ENCODE measurements at regions not wholly inside any gene's neighbourhood (a gene's known extent, or its start where the extent isn't known, plus 50 kb on each side); places are given as distances from the start of the nearest gene placed in this dataset.

- no peak for TF ChIP-seq CTCF (IDR thresholded peaks at IDR 0.05 in 4 of 5, conservative IDR thresholded peaks at IDR 0.05 in 1 of 5)
- TF ChIP-seq POLR2A (IDR thresholded peaks at IDR 0.05), result no peak
These were observed 128.7 kb upstream of the CST7 start for GRCh38 chr20:24820345-24820744.

GRCh38 chr20:24821391-24821790 lies 127.7 kb upstream of the CST7 start:
- Histone ChIP-seq H3K27ac (no peak overlapping the region), H3K36me3 (no peaks in the 10 kb centered on the region)

More at GRCh38 chr20:24820345-24820744, 128.7 kb upstream of the CST7 start:
- Histone ChIP-seq H3K27me3 (no peaks in the 10 kb centered on the region), H3K4me3 (no peak overlapping the region), H3K27ac (no peak overlapping the region), H3K9me3 (no peaks in the 10 kb centered on the region), H3K36me3 (no peaks in the 10 kb centered on the region), H3K4me1 (no peaks in the 10 kb centered on the region)
- in situ Hi-C loops (cut with MboI; ENCODE audit: low sequenced_read_pairs in 4 of 4) (no loop called here), intact Hi-C loops (cut with DNase I; ENCODE audit: low total_unique reads) (no loop called here)
- no peak for ATAC-seq
- no peak for DNase-seq

GRCh38 chr20:24823176-24823784 lies 125.8 kb upstream of the CST7 start:
- Histone ChIP-seq H3K4me1 (no peaks in the 10 kb centered on the region), H3K4me3 (no peak overlapping the region), H3K36me3 (no peaks in the 10 kb centered on the region), H3K9me3 (no peaks in the 10 kb centered on the region), H3K27me3 (no peaks in the 10 kb centered on the region), H3K27ac (no peak overlapping the region)
- TF ChIP-seq CTCF (IDR thresholded peaks at IDR 0.05 in 4 of 5, conservative IDR thresholded peaks at IDR 0.05 in 1 of 5) (no peak), POLR2A (IDR thresholded peaks at IDR 0.05) (no peak)
- in situ Hi-C loops (cut with MboI; ENCODE audit: low sequenced_read_pairs in 4 of 4), result no loop called here
- ATAC-seq, result no peak
- intact Hi-C loops (cut with DNase I; ENCODE audit: low total_unique reads), result no loop called here
- DNase-seq, result no peak

More at GRCh38 chr20:24821391-24821790, 127.7 kb upstream of the CST7 start:
- in situ Hi-C loops (cut with MboI; ENCODE audit: low sequenced_read_pairs in 4 of 4), result no loop called here
- no peaks in the 10 kb centered on the region for H3K4me1 ChIP-seq
- no peak for ATAC-seq
- H3K9me3 ChIP-seq, result no peaks in the 10 kb centered on the region
- no peak overlapping the region for H3K4me3 ChIP-seq
- no peaks in the 10 kb centered on the region for H3K27me3 ChIP-seq
- intact Hi-C loops (cut with DNase I; ENCODE audit: low total_unique reads), result no loop called here
- TF ChIP-seq POLR2A (IDR thresholded peaks at IDR 0.05) (no peak), CTCF (IDR thresholded peaks at IDR 0.05 in 4 of 5, conservative IDR thresholded peaks at IDR 0.05 in 1 of 5) (no peak)
- DNase-seq, result no peak

GRCh38 chr20:24823989-24824693 lies 124.9 kb upstream of the CST7 start:
- in situ Hi-C loops (cut with MboI; ENCODE audit: low sequenced_read_pairs in 4 of 4), result no loop called here
- Histone ChIP-seq H3K9me3 (no peaks in the 10 kb centered on the region), H3K27ac (no peak overlapping the region), H3K4me1 (no peaks in the 10 kb centered on the region), H3K4me3 (no peak overlapping the region), H3K27me3 (no peaks in the 10 kb centered on the region), H3K36me3 (no peaks in the 10 kb centered on the region)
- intact Hi-C loops (cut with DNase I; ENCODE audit: low total_unique reads), result no loop called here
- no peak for ATAC-seq
- TF ChIP-seq CTCF (IDR thresholded peaks at IDR 0.05 in 4 of 5, conservative IDR thresholded peaks at IDR 0.05 in 1 of 5) (no peak), POLR2A (IDR thresholded peaks at IDR 0.05) (no peak)
- DNase-seq, result no peak
